ENCODE measurements at regions not wholly inside any gene's neighbourhood (a gene's known extent, or its start where the extent isn't known, plus 50 kb on each side); places are given as distances from the start of the nearest gene placed in this dataset.

GRCh38 chr13:67990868-67991267 lies 760.7 kb upstream of the PCDH9 start:
- no peak for DNase-seq (ENCODE audit: low read depth)
- TF ChIP-seq POLR2A (IDR thresholded peaks at IDR 0.05; ENCODE audit: extremely low read depth, insufficient read length), result no peak
- no peak for TF ChIP-seq MAX (IDR thresholded peaks at IDR 0.05; ENCODE audit: low read depth, low read length)
- no peak for TF ChIP-seq CTCF (IDR thresholded peaks at IDR 0.05; ENCODE audit: low read depth, low read length)
- TF ChIP-seq MYC (IDR thresholded peaks at IDR 0.05; ENCODE audit: low read depth, low read length), result no peak
- no peak overlapping the region for H3K4me3 ChIP-seq (ENCODE audit: low read depth, low read length)

- no peak for DNase-seq (ENCODE audit: low read depth)
- TF ChIP-seq MAX (IDR thresholded peaks at IDR 0.05; ENCODE audit: low read depth, low read length), result no peak
- no peak for TF ChIP-seq POLR2A (IDR thresholded peaks at IDR 0.05; ENCODE audit: extremely low read depth, insufficient read length)
- no peak for TF ChIP-seq CTCF (IDR thresholded peaks at IDR 0.05; ENCODE audit: low read depth, low read length)
- TF ChIP-seq MYC (IDR thresholded peaks at IDR 0.05; ENCODE audit: low read depth, low read length), result no peak
- no peak overlapping the region for H3K4me3 ChIP-seq (ENCODE audit: low read depth, low read length)
Observed at GRCh38 chr13:67986234-67986633, 756.1 kb upstream of the PCDH9 start.

- no peak for DNase-seq (ENCODE audit: low read depth)
- no peak for TF ChIP-seq MAX (IDR thresholded peaks at IDR 0.05; ENCODE audit: low read depth, low read length)
- TF ChIP-seq MYC (IDR thresholded peaks at IDR 0.05; ENCODE audit: low read depth, low read length), result no peak
- no peak for TF ChIP-seq CTCF (IDR thresholded peaks at IDR 0.05; ENCODE audit: low read depth, low read length)
- TF ChIP-seq POLR2A (IDR thresholded peaks at IDR 0.05; ENCODE audit: extremely low read depth, insufficient read length), result no peak
- H3K4me3 ChIP-seq (ENCODE audit: low read depth, low read length), result no peak overlapping the region
Observed at GRCh38 chr13:67977066-67977465, 746.9 kb upstream of the PCDH9 start.

- no peak overlapping the region for H3K4me3 ChIP-seq (ENCODE audit: low read depth, low read length)
- TF ChIP-seq MYC (IDR thresholded peaks at IDR 0.05; ENCODE audit: low read depth, low read length) (no peak), POLR2A (IDR thresholded peaks at IDR 0.05; ENCODE audit: extremely low read depth, insufficient read length) (no peak), MAX (IDR thresholded peaks at IDR 0.05; ENCODE audit: low read depth, low read length) (no peak), CTCF (IDR thresholded peaks at IDR 0.05; ENCODE audit: low read depth, low read length) (no peak)
- DNase-seq (ENCODE audit: low read depth), result no peak
Observed at GRCh38 chr13:67971291-67971690, 741.2 kb upstream of the PCDH9 start.

- no peak for DNase-seq (ENCODE audit: low read depth)
- H3K4me3 ChIP-seq (ENCODE audit: low read depth, low read length), result no peak overlapping the region
- TF ChIP-seq MAX (IDR thresholded peaks at IDR 0.05; ENCODE audit: low read depth, low read length) (no peak), CTCF (IDR thresholded peaks at IDR 0.05; ENCODE audit: low read depth, low read length) (no peak), MYC (IDR thresholded peaks at IDR 0.05; ENCODE audit: low read depth, low read length) (no peak), POLR2A (IDR thresholded peaks at IDR 0.05; ENCODE audit: extremely low read depth, insufficient read length) (no peak)
Observed at GRCh38 chr13:67967031-67967430, 736.9 kb upstream of the PCDH9 start.

GRCh38 chr13:67966065-67966464 lies 735.9 kb upstream of the PCDH9 start:
- no peak for DNase-seq (ENCODE audit: low read depth)
- TF ChIP-seq POLR2A (IDR thresholded peaks at IDR 0.05; ENCODE audit: extremely low read depth, insufficient read length) (no peak), CTCF (IDR thresholded peaks at IDR 0.05; ENCODE audit: low read depth, low read length) (no peak), MYC (IDR thresholded peaks at IDR 0.05; ENCODE audit: low read depth, low read length) (no peak), MAX (IDR thresholded peaks at IDR 0.05; ENCODE audit: low read depth, low read length) (no peak)
- no peak overlapping the region for H3K4me3 ChIP-seq (ENCODE audit: low read depth, low read length)
